LoVo (cell line): ENCODE measurements at regions not wholly inside any gene's neighbourhood (a gene's known extent, or its start where the extent isn't known, plus 50 kb on each side); places are given as distances from the start of the nearest gene placed in this dataset.

Experiments used
- DNase-seq: peaks from one replicate; pipeline ENCODE4 v3.0.0-alpha.2; 2016; ENCODE audit warnings: low spot score

GRCh38 chr13:85537601-85538000 is 261.6 kb downstream of the SLITRK6 start:
- DNase-seq: no peak

GRCh38 chr13:85536706-85537105 is 262.5 kb downstream of the SLITRK6 start:
- no peak for DNase-seq

- no peak for DNase-seq
Measured at GRCh38 chr13:85535316-85536084, 263.7 kb downstream of the SLITRK6 start.

DNA sequence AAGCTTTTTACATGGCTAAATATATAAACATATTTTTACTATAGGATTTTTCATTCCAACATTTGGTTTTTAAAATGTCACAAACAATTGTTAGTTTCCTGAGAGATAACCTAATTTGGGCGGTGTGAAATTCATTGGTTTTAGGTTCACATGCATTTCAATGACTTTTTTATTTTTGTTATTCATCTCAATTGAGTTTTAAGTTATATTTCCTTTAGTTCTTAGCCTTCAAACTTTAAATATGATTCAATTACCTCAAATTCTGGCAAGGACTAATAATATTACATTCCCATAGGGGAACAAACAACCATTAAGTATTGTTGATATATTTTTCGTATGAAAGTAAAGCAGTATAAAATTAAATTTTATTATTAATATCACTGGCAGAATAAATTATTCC is 265.3 kb downstream of the SLITRK6 start:
- DNase-seq: no peak

- no peak for DNase-seq
Measured at GRCh38 chr13:85529218-85529594, 270.0 kb downstream of the SLITRK6 start.

DNA sequence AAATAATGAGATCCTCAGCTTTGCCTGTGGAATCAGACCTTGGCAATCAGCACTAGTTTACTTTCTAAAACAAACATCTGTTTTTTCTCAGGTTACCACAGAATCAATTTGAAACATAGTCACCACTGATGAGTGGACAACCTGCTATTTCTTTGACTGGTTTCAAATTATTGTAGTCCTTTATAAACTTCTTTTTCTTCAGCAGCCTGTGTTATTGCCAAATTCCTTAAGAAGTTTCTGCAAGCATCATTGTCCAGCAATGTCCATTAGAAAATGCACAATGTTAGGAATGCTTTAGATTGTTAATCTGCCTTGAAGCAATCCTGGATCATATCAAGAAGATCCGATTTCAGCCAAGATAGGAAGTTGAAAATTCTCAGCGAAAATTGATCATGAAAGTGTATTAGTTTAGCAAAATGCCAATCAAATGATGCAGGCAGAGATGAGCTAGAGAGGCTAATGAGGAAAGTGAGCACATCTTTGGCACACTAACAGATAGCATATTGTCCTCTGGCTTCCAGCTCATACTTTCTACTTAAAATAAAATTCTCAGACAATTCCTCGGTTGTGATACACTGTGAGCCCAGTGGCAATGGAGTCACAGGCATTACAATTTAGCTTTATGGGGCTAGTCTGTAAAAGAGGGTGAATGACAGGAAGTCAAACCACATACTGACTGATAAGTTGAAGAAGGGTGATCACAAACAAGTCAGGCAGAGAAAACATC is 270.6 kb downstream of the SLITRK6 start:
- DNase-seq: no peak

GRCh38 chr13:85527316-85527715 is 271.9 kb downstream of the SLITRK6 start:
- no peak for DNase-seq

GRCh38 chr13:85525411-85525810 is 273.8 kb downstream of the SLITRK6 start:
- no peak for DNase-seq

DNA sequence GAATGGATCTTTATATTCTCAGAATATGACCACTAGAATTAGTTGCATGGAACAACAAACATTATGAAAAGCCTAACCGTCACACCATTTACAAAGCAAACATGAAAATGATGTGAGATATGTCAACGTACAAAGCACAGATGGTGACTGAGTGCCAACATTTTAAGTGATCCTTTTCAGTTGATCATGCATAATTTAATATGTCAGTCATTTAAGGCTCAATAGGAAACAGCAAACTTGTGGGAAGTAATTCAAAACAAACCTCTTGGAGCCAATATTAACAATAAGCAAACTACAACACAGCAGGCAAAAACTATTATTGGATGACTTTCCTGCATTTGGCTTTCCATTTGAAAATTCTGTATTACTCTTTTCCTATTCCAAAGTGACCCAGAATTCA is 277.6 kb downstream of the SLITRK6 start:
- no peak for DNase-seq

DNA sequence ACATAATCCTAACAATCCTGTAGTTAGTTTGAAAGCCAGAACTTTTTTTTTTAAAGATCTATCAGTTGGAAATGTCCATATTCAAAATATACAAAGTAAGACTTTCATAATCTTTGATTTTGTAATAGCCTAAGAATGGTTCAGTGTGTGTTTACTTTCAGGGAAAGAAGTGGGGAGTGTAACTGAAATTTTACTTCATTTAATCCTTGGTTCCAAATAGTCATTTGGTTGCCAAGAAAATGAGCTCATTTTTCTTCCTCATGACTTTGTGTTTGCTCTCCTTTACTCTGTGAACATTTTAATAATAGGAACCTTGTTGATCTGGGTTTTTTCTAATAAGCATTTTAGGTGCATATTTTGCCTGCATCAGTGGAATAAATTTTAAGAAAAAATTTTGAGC is 278.8 kb downstream of the SLITRK6 start:
- DNase-seq: no peak

- DNase-seq: no peak
Measured at GRCh38 chr13:85519363-85519762, 279.9 kb downstream of the SLITRK6 start.

- no peak for DNase-seq
Measured at GRCh38 chr13:85512421-85512820, 286.8 kb downstream of the SLITRK6 start.

GRCh38 chr13:85509512-85509911 is 289.7 kb downstream of the SLITRK6 start:
- no peak for DNase-seq

DNA sequence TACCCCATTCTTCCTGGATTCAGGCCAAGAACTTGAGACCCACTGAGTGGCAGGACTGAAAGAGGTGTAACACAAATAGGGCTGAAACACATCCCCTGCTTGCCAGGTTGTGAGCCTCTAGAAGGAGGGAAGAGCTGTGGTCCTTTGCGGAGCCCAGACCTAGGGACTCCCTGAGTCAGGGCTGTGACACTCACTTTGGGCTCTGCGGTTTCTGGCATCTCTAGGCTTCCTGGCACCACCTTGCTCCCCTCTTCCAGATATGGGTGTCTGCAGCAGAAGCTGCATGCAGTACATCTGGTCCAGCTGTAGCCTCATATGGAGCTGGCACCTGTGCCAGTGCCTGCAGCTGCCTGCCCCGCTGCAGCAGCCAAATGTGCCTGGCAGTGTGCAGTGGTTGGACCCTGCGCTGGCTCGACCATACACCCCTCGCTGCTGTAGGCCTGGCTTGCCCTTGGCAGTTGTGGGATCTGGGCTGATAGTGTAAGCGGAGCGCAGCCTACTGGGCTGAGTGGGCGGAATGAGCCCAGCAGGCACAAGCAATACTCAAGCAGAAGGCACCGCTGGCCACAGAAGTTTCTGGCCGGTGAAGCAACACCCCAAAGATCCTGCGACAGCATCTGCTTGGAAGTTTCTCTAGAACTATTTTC is 290.4 kb downstream of the SLITRK6 start:
- DNase-seq: no peak

- DNase-seq: peak; percentile 31
Measured at GRCh38 chr13:85503797-85504196, 295.4 kb downstream of the SLITRK6 start.

DNA sequence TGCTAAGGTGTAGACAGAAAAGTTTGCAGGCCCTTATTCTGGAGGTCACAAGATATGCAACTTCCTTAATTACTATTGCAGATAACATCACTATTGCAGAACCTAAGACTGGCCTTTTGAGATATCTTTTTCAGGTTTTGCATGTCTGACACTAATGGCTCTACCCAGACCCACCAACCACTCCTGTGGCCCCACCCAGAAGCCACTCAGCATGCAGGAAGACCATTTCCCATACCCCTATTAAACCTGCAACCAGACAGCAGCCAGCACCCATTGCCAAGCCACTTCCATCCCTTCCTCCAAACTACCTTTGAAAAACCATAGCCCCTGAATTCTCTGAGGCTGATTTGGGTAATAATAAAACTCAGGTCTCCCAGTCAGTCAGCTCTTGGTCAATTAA is 297.6 kb downstream of the SLITRK6 start:
- DNase-seq: no peak

DNA sequence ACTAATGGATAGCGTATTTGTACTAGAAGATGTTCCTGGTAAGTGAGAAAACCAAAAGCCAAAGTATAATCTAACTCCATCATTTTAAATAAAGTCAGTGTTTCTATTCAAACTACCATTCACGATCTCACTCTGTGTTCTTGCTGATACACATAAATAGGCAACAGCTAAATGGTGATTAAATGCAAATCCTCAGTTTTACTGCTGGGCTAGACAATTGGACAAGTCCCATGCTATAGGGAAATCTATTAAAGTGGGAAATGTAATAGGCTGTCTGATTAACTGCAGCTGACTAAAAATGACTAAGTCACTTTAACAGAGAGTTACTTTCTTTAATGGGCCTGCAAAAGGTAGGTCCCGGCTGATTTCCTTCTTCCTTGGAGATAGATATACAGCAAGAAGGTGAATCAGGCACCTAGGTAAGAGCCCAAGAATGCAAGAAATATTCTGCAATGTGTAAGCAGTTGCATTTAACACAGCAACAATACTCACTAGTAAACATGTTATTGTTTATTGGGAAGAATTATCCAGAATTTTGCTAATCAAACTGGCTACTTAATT is 298.4 kb downstream of the SLITRK6 start:
- no peak for DNase-seq

DNA sequence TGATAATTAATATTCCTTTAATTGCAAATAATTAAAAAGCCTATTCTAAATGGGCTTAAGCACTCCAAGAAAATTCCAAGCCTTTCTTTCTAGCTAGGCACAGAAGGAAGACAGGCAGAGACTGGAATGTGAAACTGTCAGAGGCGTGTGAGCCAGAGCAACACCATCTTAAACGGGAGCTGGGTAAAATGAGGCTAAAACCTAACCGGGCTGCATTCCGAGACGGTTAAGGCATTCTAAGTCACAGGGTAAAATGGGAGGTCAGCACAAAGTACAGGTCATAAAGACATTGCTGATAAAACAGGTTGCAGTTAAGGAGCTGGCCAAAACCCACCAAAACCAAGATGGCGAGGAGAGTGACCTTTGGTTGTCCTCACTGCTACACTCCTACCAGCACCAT is 300.4 kb downstream of the SLITRK6 start:
- DNase-seq: no peak

GRCh38 chr13:85497652-85498051 is 301.6 kb downstream of the SLITRK6 start:
- DNase-seq: no peak

- DNase-seq: no peak
Measured at GRCh38 chr13:85492283-85492682, 306.9 kb downstream of the SLITRK6 start.

- DNase-seq: no peak
Measured at GRCh38 chr13:85486663-85487062, 312.6 kb downstream of the SLITRK6 start.

GRCh38 chr13:85473144-85473543 is 326.1 kb downstream of the SLITRK6 start:
- DNase-seq: no peak

DNA sequence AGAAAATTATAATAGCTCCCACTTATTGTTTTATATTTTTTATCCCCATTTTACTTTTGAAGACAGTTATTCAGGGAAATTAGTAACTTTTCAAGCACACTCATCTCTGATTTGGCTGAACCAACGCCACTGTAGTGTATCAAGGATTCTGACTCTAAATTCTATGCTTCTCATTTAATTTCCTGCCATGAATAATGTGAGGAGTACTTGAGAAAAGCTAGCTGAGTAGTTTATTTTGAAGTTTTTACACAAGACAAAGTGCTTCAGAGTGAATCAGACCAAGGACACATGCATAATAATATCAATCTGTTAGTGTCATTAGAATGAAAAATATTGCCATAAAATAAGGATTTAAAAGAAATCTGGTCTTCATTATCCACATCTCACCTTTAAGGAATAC is 329.9 kb downstream of the SLITRK6 start:
- no peak for DNase-seq
